OCI-LY1 (cell line): ENCODE measurements at regions not wholly inside any gene's neighbourhood (a gene's known extent, or its start where the extent isn't known, plus 50 kb on each side); places are given as distances from the start of the nearest gene placed in this dataset.

Source experiments
- CTCF ChIP-seq: fragments of 200-600 bp; sonication (generic), shearing (Covaris generic); IDR thresholded peaks from 2 replicates; pipeline ENCODE4 v1.5.1; 2017; ENCODE audit warnings: mild to moderate bottlenecking, antibody characterized with exemption, low read length, moderate library complexity, mixed read lengths
- EZH2 ChIP-seq: fragments of 200-600 bp; sonication (generic), shearing (Covaris generic); IDR thresholded peaks from 2 replicates; pipeline ENCODE4 v1.8.0; 2017; ENCODE audit warnings: borderline replicate concordance, mixed run types, mild to moderate bottlenecking, antibody characterized with exemption, low read length, moderate library complexity, mixed read lengths

GRCh38 chr1:94321662-94322061 is 84.3 kb upstream of the ARHGAP29 start:
- TF ChIP-seq CTCF, result no peak
- TF ChIP-seq EZH2, result no peak
